Breast epithelium (tissue), 4 donors: ENCODE measurements at regions not wholly inside any gene's neighbourhood (a gene's known extent, or its start where the extent isn't known, plus 50 kb on each side); places are given as distances from the start of the nearest gene placed in this dataset.
A peak's percentile ranks its signal among the peaks of the same experiment; 100 is the strongest.
"Not testable (repeated sequence)": the region's sequence is repeated elsewhere in the genome, so short reads cannot be mapped to it uniquely, and the experiment has no call there.

ENCODE experiments used
- DNase-seq, 2 donors: peaks; one replicate each; pipeline ENCODE4 v3.0.0-alpha.2; 2019; ENCODE audit warnings: low spot score in 2 of 2
- H3K27ac ChIP-seq, 2 donors: fragments of 200-600 bp; sonication (generic) in 1 of 2; one replicate each; pipeline ENCODE4 v1.5.1; 2016 to 2019; ENCODE audit warnings: mild to moderate bottlenecking in 1 of 2
- H3K27me3 ChIP-seq, 2 donors: fragments of 200-600 bp; sonication (generic) in 1 of 2; one replicate each; pipeline versions ENCODE4 v1.5.1 to v1.6.0; 2017 to 2019; ENCODE audit warnings: control low read depth in 1 of 2, mild to moderate bottlenecking in 1 of 2
- H3K36me3 ChIP-seq: fragments of 200-600 bp; one replicate; pipeline ENCODE4 v1.5.1; 2019
- H3K4me1 ChIP-seq, 2 donors: fragments of 200-600 bp; sonication (generic); one replicate each; pipeline ENCODE4 v1.5.1; 2016 to 2019; ENCODE audit warnings: control low read depth in 1 of 2
- H3K4me3 ChIP-seq, 3 donors: fragments of 200-600 bp; sonication (generic); 1 replicate in 2 of 3; 2 replicates in 1 of 3; pipeline ENCODE4 v1.5.1; 2016 to 2019; ENCODE audit warnings: mild to moderate bottlenecking in 3 of 3, moderate library complexity in 2 of 3
- H3K9me3 ChIP-seq, 2 donors: fragments of 200-600 bp; sonication (generic) in 1 of 2; one replicate each; pipeline ENCODE4 v1.5.1; 2016 to 2019; ENCODE audit warnings: control low read depth in 1 of 2
- POLR2A ChIP-seq: fragments of 450-650 bp; IDR thresholded peaks from one replicate; pipeline ENCODE4 v1.6.1; 2016; ENCODE audit warnings: antibody characterized with exemption, mild to moderate bottlenecking, moderate library complexity
- POLR2AphosphoS5 ChIP-seq, 3 donors: sonication (generic); formaldehyde crosslinking; IDR thresholded peaks; one replicate each; pipeline ENCODE4 v1.6.1; 2017; ENCODE audit warnings: antibody characterized with exemption in 3 of 3
- intact Hi-C: fragments of 100-400 bp; cut with DNase I; formaldehyde crosslinking; loops from one replicate; pipeline ENCODE4 v1.15.1; 2023; ENCODE audit warnings: low total_unique reads
- TF ChIP-seq, protein P1 (sequence below), 3 donors: fragments of 450-650 bp; IDR thresholded peaks; one replicate each; pipeline ENCODE4 v1.5.1; 2016 to 2017; ENCODE audit warnings: antibody characterized with exemption in 3 of 3, mild to moderate bottlenecking in 3 of 3, moderate library complexity in 3 of 3

DNA sequence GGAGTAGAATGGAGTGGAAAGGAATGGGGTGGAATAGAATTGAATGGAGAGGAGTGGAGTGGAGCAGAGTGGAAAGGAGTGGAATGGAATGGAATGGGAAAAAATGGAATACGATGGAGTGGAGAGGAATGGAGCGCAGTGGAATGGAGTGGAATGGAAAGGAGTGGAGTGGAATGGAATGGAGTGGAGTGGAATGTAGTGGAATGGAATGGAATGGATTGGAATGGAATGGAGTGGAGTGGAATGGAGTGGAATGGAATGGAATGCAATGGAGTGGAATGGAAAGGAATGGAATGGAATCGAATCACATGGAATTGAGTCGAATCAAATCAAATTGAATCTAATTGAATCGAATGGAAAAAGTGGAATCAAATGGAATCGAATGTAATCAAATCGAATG lies 1016.1 kb downstream of the CDY1 start:
- DNase-seq = no peak
- no peak overlapping the region for H3K4me3 ChIP-seq
- TF ChIP-seq POLR2A (no peak), POLR2AphosphoS5 (IDR thresholded peaks at IDR 0.05) (no peak)
- TF ChIP-seq, protein P1, sequence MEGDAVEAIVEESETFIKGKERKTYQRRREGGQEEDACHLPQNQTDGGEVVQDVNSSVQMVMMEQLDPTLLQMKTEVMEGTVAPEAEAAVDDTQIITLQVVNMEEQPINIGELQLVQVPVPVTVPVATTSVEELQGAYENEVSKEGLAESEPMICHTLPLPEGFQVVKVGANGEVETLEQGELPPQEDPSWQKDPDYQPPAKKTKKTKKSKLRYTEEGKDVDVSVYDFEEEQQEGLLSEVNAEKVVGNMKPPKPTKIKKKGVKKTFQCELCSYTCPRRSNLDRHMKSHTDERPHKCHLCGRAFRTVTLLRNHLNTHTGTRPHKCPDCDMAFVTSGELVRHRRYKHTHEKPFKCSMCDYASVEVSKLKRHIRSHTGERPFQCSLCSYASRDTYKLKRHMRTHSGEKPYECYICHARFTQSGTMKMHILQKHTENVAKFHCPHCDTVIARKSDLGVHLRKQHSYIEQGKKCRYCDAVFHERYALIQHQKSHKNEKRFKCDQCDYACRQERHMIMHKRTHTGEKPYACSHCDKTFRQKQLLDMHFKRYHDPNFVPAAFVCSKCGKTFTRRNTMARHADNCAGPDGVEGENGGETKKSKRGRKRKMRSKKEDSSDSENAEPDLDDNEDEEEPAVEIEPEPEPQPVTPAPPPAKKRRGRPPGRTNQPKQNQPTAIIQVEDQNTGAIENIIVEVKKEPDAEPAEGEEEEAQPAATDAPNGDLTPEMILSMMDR (IDR thresholded peaks at IDR 0.05) = no peak
- no peaks in the 10 kb centered on the region for H3K4me1 ChIP-seq
- no peak overlapping the region for H3K27ac ChIP-seq
- intact Hi-C loops = no loop called here
- no peaks in the 10 kb centered on the region for H3K9me3 ChIP-seq
- no peaks in the 10 kb centered on the region for H3K27me3 ChIP-seq
- H3K36me3 ChIP-seq = no peaks in the 10 kb centered on the region

DNA sequence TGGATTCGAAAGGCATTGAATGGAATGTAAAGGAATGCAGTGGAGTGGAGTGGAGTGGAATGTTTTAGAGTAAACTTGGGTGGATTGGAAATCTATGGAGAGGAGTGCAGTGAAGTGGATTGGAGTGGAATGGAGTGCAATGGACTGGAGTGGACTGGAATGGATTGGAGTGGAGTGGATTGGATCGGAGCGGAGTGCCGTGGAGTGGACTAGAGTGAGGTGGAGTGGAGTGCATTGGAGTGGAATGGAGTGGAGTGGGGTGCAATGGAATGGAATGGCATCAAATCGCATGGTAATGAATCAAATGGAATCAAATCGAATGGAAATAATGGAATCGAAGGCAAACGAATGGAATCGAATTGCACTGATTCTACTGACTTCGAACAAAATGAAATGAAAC lies 1023.9 kb downstream of the CDY1 start:
- H3K4me1 ChIP-seq, DNase-seq, H3K9me3 ChIP-seq, H3K27me3 ChIP-seq, H3K36me3 ChIP-seq, H3K4me3 ChIP-seq, intact Hi-C loops, H3K27ac ChIP-seq: not testable (repeated sequence)

DNA sequence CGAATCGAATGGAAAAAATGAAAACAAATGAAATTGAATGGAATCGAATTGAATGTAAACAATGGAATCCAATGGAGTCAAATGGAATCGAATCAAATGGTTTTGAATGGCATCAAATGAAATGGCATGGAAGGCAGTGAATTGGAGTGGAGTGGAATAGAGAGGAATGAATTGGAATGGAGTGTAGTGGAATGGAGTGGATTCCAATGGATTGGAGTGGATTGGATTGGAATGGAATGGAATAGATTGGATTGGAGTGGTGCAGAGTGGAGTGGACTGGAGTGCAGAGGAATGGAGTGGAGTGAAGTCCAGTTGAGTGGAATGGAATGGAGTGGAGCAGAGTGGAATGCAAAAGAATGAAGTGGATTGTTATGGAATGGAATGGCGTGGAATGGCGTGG lies 1026.3 kb downstream of the CDY1 start:
- H3K4me3 ChIP-seq, H3K27ac ChIP-seq, H3K9me3 ChIP-seq, H3K27me3 ChIP-seq, intact Hi-C loops, H3K4me1 ChIP-seq, H3K36me3 ChIP-seq, DNase-seq: not testable (repeated sequence)

DNA sequence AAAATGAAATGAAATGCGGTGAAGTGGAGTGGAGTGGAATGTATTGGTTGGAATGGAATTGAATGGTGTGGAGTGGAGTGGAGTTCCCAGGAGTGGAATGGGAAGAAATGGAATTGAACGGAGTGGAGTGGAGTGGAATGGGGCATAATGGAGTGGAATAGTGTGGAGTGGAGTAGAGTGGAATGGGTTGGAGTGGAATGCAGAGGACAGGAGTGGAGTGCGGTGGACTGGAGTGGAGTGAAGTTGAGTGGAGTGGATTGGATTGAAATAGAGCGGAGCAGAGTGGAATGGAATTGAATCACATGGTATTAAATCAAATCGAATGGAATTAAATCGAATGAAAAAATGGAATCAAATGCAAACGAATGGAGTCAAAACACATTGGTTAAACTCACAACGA lies 1042.3 kb downstream of the CDY1 start:
- H3K4me1 ChIP-seq, H3K27ac ChIP-seq, DNase-seq, H3K4me3 ChIP-seq, intact Hi-C loops, H3K27me3 ChIP-seq, H3K36me3 ChIP-seq, H3K9me3 ChIP-seq: not testable (repeated sequence)

DNA sequence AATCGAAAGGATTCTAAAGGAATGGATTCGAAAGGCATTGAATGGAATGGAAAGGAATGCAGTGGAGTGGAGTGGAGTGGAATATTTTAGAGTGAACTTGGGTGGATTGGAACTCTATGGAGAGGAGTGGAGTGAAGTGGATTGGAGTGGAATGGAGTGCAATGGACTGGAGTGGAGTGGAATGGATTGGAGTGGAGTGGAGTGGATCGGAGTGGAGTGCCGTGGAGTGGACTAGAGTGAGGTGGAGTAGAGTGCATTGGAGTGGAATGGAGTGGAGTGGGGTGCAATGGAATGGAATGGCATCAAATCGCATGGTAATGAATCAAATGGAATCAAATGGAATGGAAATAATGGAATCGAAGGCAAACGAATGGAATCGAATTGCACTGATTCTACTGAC lies 1044.8 kb downstream of the CDY1 start:
- H3K27ac ChIP-seq, H3K9me3 ChIP-seq, H3K27me3 ChIP-seq, H3K36me3 ChIP-seq, H3K4me1 ChIP-seq, H3K4me3 ChIP-seq, DNase-seq, intact Hi-C loops: not testable (repeated sequence)

DNA sequence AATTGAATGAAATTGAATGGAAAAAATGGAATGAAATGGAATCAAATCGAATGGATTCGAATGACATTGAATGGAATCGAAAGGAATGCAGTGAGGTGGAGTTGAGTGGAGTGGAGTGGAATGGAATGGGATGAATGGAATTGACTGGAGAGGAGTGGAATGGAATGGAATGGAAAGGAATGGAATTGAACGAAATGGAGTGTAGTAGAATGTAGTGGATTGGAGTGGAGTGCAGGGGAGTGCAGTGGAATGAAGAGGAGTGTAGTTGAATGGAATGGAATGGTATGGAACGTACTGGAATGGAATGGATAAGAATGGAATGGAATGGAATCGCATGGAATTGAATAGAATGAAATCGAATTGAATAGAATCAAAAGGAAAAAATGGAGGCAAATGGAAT lies 1047.3 kb downstream of the CDY1 start:
- DNase-seq, H3K9me3 ChIP-seq, H3K4me3 ChIP-seq, H3K27ac ChIP-seq, H3K4me1 ChIP-seq, H3K27me3 ChIP-seq, intact Hi-C loops, H3K36me3 ChIP-seq: not testable (repeated sequence)

DNA sequence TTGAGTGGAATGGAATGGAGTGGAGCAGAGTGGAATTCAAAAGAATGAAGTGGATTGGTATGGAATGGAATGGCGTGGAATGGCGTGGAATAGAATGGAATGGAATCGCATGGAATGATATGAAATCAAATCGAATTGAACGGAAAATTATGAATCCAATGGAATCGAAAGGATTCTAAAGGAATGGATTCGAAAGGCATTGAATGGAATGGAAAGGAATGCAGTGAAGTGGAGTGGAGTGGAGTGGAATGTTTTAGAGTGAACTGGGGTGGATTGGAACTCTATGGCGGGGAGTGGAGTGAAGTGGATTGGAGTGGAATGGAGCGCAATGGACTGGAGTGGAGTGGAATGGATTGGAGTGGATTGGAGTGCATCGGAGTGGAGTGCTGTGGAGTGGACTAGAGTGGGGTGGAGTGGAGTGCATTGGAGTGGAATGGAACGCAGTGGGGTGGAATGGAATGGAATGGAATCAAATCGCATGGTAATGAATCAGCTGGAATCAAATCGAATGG lies 1048.5 kb downstream of the CDY1 start:
- H3K9me3 ChIP-seq, H3K36me3 ChIP-seq, H3K27me3 ChIP-seq, H3K27ac ChIP-seq, H3K4me1 ChIP-seq, intact Hi-C loops, H3K4me3 ChIP-seq: not testable (repeated sequence)
- peak in 1 of 2 donors; percentile 63 for DNase-seq

DNA sequence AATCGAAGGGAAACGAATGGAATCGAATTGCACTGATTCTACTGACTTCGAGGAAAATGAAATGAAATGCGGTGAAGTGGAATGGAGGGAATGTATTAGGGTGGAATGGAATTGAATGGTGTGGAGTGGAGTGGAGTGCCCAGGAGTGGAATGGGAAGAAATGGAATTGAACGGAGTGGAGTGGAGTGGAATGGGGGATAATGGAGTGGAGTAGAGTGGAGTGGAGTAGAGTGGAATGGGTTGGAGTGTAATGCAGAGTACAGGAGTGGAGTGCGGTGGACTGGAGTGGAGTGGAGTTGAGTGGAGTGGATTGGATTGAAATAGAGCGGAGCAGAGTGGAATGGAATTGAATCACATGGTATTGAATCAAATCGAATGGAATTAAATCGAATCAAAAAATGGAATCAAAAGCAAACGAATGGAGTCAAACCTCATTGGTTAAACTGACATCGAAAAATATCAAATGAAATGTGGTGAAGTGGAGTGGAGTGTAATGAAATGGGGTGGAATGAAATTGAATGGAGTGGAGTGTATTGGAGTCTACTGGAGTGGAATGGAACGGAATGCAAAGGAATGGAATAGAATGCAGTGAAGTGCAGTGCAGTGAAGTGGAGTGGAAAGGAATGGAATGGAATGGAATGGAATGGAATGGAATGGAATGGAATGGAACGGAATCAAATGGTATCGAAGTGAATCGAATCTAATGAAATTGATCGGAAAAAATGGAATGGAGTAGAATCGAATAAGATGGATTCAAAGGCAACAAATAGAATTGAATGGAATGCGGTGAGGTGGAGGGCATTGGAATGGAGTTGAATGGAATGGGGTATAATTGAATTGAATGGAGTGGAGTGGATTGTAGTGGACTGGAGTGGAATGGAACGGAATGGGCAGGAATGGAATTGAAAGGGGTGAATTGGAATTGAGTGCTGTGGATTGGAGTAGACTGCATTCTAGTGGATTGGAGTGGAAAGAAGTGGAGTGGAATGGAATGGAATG lies 1049.3 kb downstream of the CDY1 start:
- intact Hi-C loops, H3K27me3 ChIP-seq, H3K4me1 ChIP-seq, H3K27ac ChIP-seq, H3K9me3 ChIP-seq, H3K4me3 ChIP-seq, H3K36me3 ChIP-seq: not testable (repeated sequence)
- DNase-seq = peak in 1 of 2 donors; percentile 71
